ENCODE measurements at regions not wholly inside any gene's neighbourhood (a gene's known extent, or its start where the extent isn't known, plus 50 kb on each side); places are given as distances from the start of the nearest gene placed in this dataset.

- TF ChIP-seq CTCF (IDR thresholded peaks at IDR 0.05) (no peak), ZFX (IDR thresholded peaks at IDR 0.05; ENCODE audit: borderline replicate concordance) (no peak)
These were observed 150.9 kb downstream of the SPRY1 start for GRCh38 chr4:123547216-123548165.

Measured in 22Rv1 (cell line).